MCF 10A (cell line): ENCODE measurements at regions not wholly inside any gene's neighbourhood (a gene's known extent, or its start where the extent isn't known, plus 50 kb on each side); places are given as distances from the start of the nearest gene placed in this dataset.

Experiments used
- BruUV-seq: library from RNA; stranded (reverse); fragments of 400-500 nt; replicated peaks from 2 replicates; lab custom pipeline; 2021; lab: Mats Ljungman, UMichigan
- CTCF ChIA-PET: fragments of 300-600 bp; sonication (Branson Sonifier 250); formaldehyde crosslinking; extraction: SDS; loops from one replicate; lab custom pipeline; 2021; ENCODE audit warnings: antibody characterized with exemption, inconsistent platforms; lab: Yijun Ruan, JAX
- POLR2A ChIA-PET: fragments of 300-600, 350-650 bp; sonication (Branson Sonifier 250); formaldehyde crosslinking; extraction: SDS; loops from one replicate; lab custom pipeline; 2020; ENCODE audit warnings: antibody characterized with exemption, inconsistent platforms; lab: Yijun Ruan, JAX
- DNase-seq: peaks from one replicate; pipeline ENCODE4 v3.0.0-alpha.2; 2018; ENCODE audit not compliant: unreplicated experiment
- H3K27ac Mint-ChIP-seq: one replicate; pipeline ENCODE4 v1.8.0; 2022; ENCODE audit warnings: mild to moderate bottlenecking, low read depth, mixed read lengths; ENCODE audit not compliant: unreplicated experiment
- H3K27me3 Mint-ChIP-seq: one replicate; pipeline ENCODE4 v1.8.0; 2022; ENCODE audit warnings: mixed read lengths; ENCODE audit not compliant: insufficient read depth, unreplicated experiment
- H3K36me3 Mint-ChIP-seq: one replicate; pipeline ENCODE4 v1.8.0; 2022; ENCODE audit warnings: mild to moderate bottlenecking, moderate library complexity, mixed read lengths; ENCODE audit not compliant: insufficient read depth, unreplicated experiment
- H3K4me1 Mint-ChIP-seq: one replicate; pipeline ENCODE4 v1.8.0; 2022; ENCODE audit warnings: mixed read lengths; ENCODE audit not compliant: insufficient read depth, unreplicated experiment
- H3K4me3 Mint-ChIP-seq: one replicate; pipeline ENCODE4 v1.8.0; 2022; ENCODE audit warnings: mild to moderate bottlenecking, moderate library complexity, mixed read lengths; ENCODE audit not compliant: unreplicated experiment
- H3K9me3 Mint-ChIP-seq: one replicate; pipeline ENCODE4 v1.8.0; 2022; ENCODE audit warnings: mixed read lengths; ENCODE audit not compliant: unreplicated experiment
- CTCF ChIP-seq: fragments of 200-600 bp; IDR thresholded peaks from one replicate; pipeline ENCODE4 v1.8.0; 2022; ENCODE audit warnings: antibody characterized with exemption, mild to moderate bottlenecking; ENCODE audit not compliant: unreplicated experiment
- intact Hi-C: fragments of 100-400 bp; cut with micrococcal nuclease; formaldehyde crosslinking; loops from 2 replicates; pipeline ENCODE4 v1.14.1; 2022

- BruUV-seq = no TSS peak
These were observed 104.5 kb downstream of the NR2F2 start for GRCh38 chr15:96435022-96435421.

GRCh38 chr15:96435841-96436240, 105.3 kb downstream of the NR2F2 start:
- Mint-ChIP-seq H3K36me3 (no peaks in the 10 kb centered on the region), H3K27me3 (peaks cover 84% of the 10 kb centered on the region), H3K4me1 (no peaks in the 10 kb centered on the region), H3K4me3 (no peak overlapping the region), H3K27ac (no peak overlapping the region), H3K9me3 (no peaks in the 10 kb centered on the region)
- intact Hi-C loops = no loop called here
- ChIA-PET CTCF (no interaction called here), POLR2A (no interaction called here)
- TF ChIP-seq CTCF = no peak
- no TSS peak for BruUV-seq
- DNase-seq = no peak

More at GRCh38 chr15:96435022-96435421, 104.5 kb downstream of the NR2F2 start:
- no peak for DNase-seq
- Mint-ChIP-seq H3K4me1 (no peaks in the 10 kb centered on the region), H3K27ac (no peak overlapping the region), H3K9me3 (no peaks in the 10 kb centered on the region), H3K36me3 (no peaks in the 10 kb centered on the region), H3K4me3 (no peak overlapping the region), H3K27me3 (peaks cover 79% of the 10 kb centered on the region)
- TF ChIP-seq CTCF = no peak
- intact Hi-C loops = no loop called here
- ChIA-PET POLR2A (interaction anchor here (0.6 kb wide), 1 partner anchor 31 kb away, joined by 3 read pairs; no protein-coding TSS in a partner anchor), CTCF (interaction anchor here (0.6 kb wide), 2 partner anchors 46 to 971 kb away, joined by 3 read pairs; no protein-coding TSS in a partner anchor)

GRCh38 chr15:96440978-96441377, 110.5 kb downstream of the NR2F2 start:
- CTCF ChIA-PET = interaction anchor here (0.5 kb wide), 1 partner anchor 85 kb away, joined by 3 read pairs; no protein-coding TSS in a partner anchor

GRCh38 chr15:96442076-96442475, 111.6 kb downstream of the NR2F2 start:
- H3K4me3 Mint-ChIP-seq = no peak overlapping the region
- no peaks in the 10 kb centered on the region for H3K4me1 Mint-ChIP-seq
- TF ChIP-seq CTCF = no peak
- H3K36me3 Mint-ChIP-seq = no peaks in the 10 kb centered on the region
- no peaks in the 10 kb centered on the region for H3K9me3 Mint-ChIP-seq
- BruUV-seq = no TSS peak
- ChIA-PET POLR2A (no interaction called here), CTCF (no interaction called here)
- no peak for DNase-seq
- intact Hi-C loops = no loop called here
- H3K27me3 Mint-ChIP-seq = peaks cover 97% of the 10 kb centered on the region
- no peak overlapping the region for H3K27ac Mint-ChIP-seq

More at GRCh38 chr15:96440978-96441377, 110.5 kb downstream of the NR2F2 start:
- Mint-ChIP-seq H3K36me3 (no peaks in the 10 kb centered on the region), H3K27me3 (peaks cover 96% of the 10 kb centered on the region), H3K9me3 (no peaks in the 10 kb centered on the region), H3K4me1 (no peaks in the 10 kb centered on the region), H3K27ac (no peak overlapping the region), H3K4me3 (no peak overlapping the region)
- no TSS peak for BruUV-seq
- POLR2A ChIA-PET = interaction anchor here (0.6 kb wide), 1 partner anchor 92 kb away, joined by 4 read pairs; no protein-coding TSS in a partner anchor
- TF ChIP-seq CTCF = no peak
- intact Hi-C loops = no loop called here
- no peak for DNase-seq
